ENCODE measurements at regions not wholly inside any gene's neighbourhood (a gene's known extent, or its start where the extent isn't known, plus 50 kb on each side); places are given as distances from the start of the nearest gene placed in this dataset.

- TF ChIP-seq CTCF (IDR thresholded peaks at IDR 0.05; ENCODE audit: low read depth, low read length, poor library complexity, severe bottlenecking) (no peak), EZH2phosphoT487 (IDR thresholded peaks at IDR 0.05; ENCODE audit: borderline replicate concordance, low read length) (no peak)
Observed at GRCh38 chr4:82213485-82214417, 160.0 kb downstream of the HNRNPD start.

All from DOHH2 (cell line).